IMR-90 (cell line): ENCODE measurements at regions not wholly inside any gene's neighbourhood (a gene's known extent, or its start where the extent isn't known, plus 50 kb on each side); places are given as distances from the start of the nearest gene placed in this dataset.

Experiments used
- ATAC-seq: fragments of 200-7000 bp; cut with Tn5 transposase; 2 replicates; pipeline ENCODE4 v1.9.1; 2020; ENCODE audit warnings: low read depth, mild to moderate bottlenecking, moderate library complexity
- BruUV-seq: library from RNA; stranded (reverse); fragments of 400-500 nt; replicated peaks from 2 replicates; lab custom pipeline; 2021; lab: Mats Ljungman, UMichigan
- CTCF ChIA-PET: fragments of 300-600 bp; formaldehyde crosslinking; extraction: SDS; loops from one replicate; lab custom pipeline; 2021; ENCODE audit warnings: antibody characterized with exemption; lab: Yijun Ruan, JAX
- POLR2A ChIA-PET: fragments of 300-600 bp; sonication (Branson Sonifier 250); formaldehyde crosslinking; loops from one replicate; lab custom pipeline; 2022; ENCODE audit warnings: antibody characterized with exemption; ENCODE audit not compliant: unreplicated experiment; lab: Charles Lee
- DNase-seq: peaks from one replicate; pipeline ENCODE4 v3.0.0; 2013
- H2AFZ ChIP-seq: replicated peaks from 2 replicates; pipeline ENCODE3; 2013; ENCODE audit warnings: low read length, mild to moderate bottlenecking; ENCODE audit not compliant: poor library complexity
- H2AK5ac ChIP-seq: 2 replicates; pipeline ENCODE4 v1.6.1; 2013; ENCODE audit warnings: low read depth, low read length, inconsistent platforms
- H2AK9ac ChIP-seq: replicated peaks from 2 replicates; pipeline ENCODE3; 2013; ENCODE audit warnings: mild to moderate bottlenecking, low read depth, low read length, moderate library complexity; ENCODE audit not compliant: poor library complexity
- H2BK120ac ChIP-seq: 2 replicates; pipeline ENCODE4 v1.6.1; 2013; ENCODE audit warnings: low read depth, low read length, inconsistent platforms
- H2BK15ac ChIP-seq: 3 replicates; pipeline ENCODE4 v1.6.1; 2013; ENCODE audit warnings: low read depth, low read length, inconsistent platforms
- H2BK20ac ChIP-seq: 2 replicates; pipeline ENCODE4 v1.6.1; 2013; ENCODE audit warnings: low read depth, mild to moderate bottlenecking, inconsistent platforms, low read length, moderate library complexity
- H2BK5ac ChIP-seq: 2 replicates; pipeline ENCODE4 v1.6.1; 2013; ENCODE audit warnings: mild to moderate bottlenecking, low read depth, low read length, inconsistent platforms; ENCODE audit not compliant: poor library complexity, severe bottlenecking
- H3K14ac ChIP-seq: replicated peaks from 2 replicates; pipeline ENCODE4 v1.6.1; 2013; ENCODE audit warnings: low read depth, low read length, inconsistent platforms
- H3K18ac ChIP-seq: 2 replicates; pipeline ENCODE4 v1.6.1; 2013; ENCODE audit warnings: low read depth, low read length, control low read depth
- H3K23ac ChIP-seq: 2 replicates; pipeline ENCODE4 v1.6.1; 2013; ENCODE audit warnings: low read depth, low read length, inconsistent platforms
- H3K27ac ChIP-seq: 2 replicates; pipeline ENCODE4 v1.5.1; 2013; ENCODE audit warnings: mild to moderate bottlenecking, control low read depth, low read length; ENCODE audit not compliant: insufficient read depth
- H3K27me3 ChIP-seq: 2 replicates; pipeline ENCODE4 v1.6.1; 2013; ENCODE audit warnings: low read length; ENCODE audit not compliant: control insufficient read depth, insufficient read depth
- H3K36me3 ChIP-seq: 2 replicates; pipeline ENCODE4 v1.6.1; 2013; ENCODE audit warnings: low read length, mixed read lengths; ENCODE audit not compliant: control insufficient read depth, insufficient read depth
- H3K4ac ChIP-seq: 2 replicates; pipeline ENCODE4 v1.6.1; 2013; ENCODE audit warnings: low read depth, low read length, inconsistent platforms
- H3K4me1 ChIP-seq: 2 replicates; pipeline ENCODE4 v1.6.1; 2013; ENCODE audit warnings: low read length, mixed read lengths; ENCODE audit not compliant: control insufficient read depth, insufficient read depth
- H3K4me2 ChIP-seq: 2 replicates; pipeline ENCODE4 v1.6.1; 2013; ENCODE audit warnings: low read depth, mild to moderate bottlenecking, control low read depth, low read length, moderate library complexity
- H3K4me3 ChIP-seq: 2 replicates; pipeline ENCODE4 v1.5.1; 2013; ENCODE audit warnings: low read depth, mild to moderate bottlenecking, control low read depth, low read length, moderate library complexity; ENCODE audit not compliant: insufficient read depth
- H3K56ac ChIP-seq: 2 replicates; pipeline ENCODE4 v1.6.1; 2013; ENCODE audit warnings: low read length, inconsistent platforms; ENCODE audit not compliant: insufficient read depth; ENCODE audit errors: extremely low read depth
- H3K79me1 ChIP-seq, 2 experiments: 2 replicates each; pipeline ENCODE4 v1.6.1; 2013; ENCODE audit warnings: low read length in 2 of 2, inconsistent platforms in 1 of 2, low read depth in 1 of 2
- H3K9ac ChIP-seq: 2 replicates; pipeline ENCODE4 v1.6.1; 2013; ENCODE audit warnings: low read depth, low read length, control low read depth
- H3K9me1 ChIP-seq: 2 replicates; pipeline ENCODE4 v1.6.1; 2013; ENCODE audit warnings: low read length, inconsistent platforms; ENCODE audit not compliant: insufficient read depth
- H3K9me3 ChIP-seq: 2 replicates; pipeline ENCODE4 v1.6.1; 2013; ENCODE audit warnings: low read length; ENCODE audit not compliant: control insufficient read depth, insufficient read depth
- H4K20me1 ChIP-seq: 2 replicates; pipeline ENCODE4 v1.6.1; 2013; ENCODE audit warnings: low read length, inconsistent platforms; ENCODE audit not compliant: insufficient read depth
- H4K5ac ChIP-seq: 2 replicates; pipeline ENCODE4 v1.6.1; 2013; ENCODE audit warnings: mild to moderate bottlenecking, low read depth, low read length, control low read depth
- H4K8ac ChIP-seq, 2 experiments: 2 replicates each; pipeline ENCODE4 v1.6.1; 2013; ENCODE audit warnings: low read depth in 2 of 2, low read length in 2 of 2, control low read depth in 1 of 2, inconsistent platforms in 1 of 2
- H4K91ac ChIP-seq: 2 replicates; pipeline ENCODE4 v1.6.1; 2013; ENCODE audit warnings: low read depth, low read length, inconsistent platforms; ENCODE audit not compliant: insufficient read depth
- BHLHE40 ChIP-seq: fragments of 150-350 bp; IDR thresholded peaks from 2 replicates; pipeline ENCODE4 v1.6.1; 2016; ENCODE audit warnings: mild to moderate bottlenecking, low read depth, low read length
- CEBPB ChIP-seq: IDR thresholded peaks from 2 replicates; pipeline ENCODE4 v1.6.1; 2012; ENCODE audit warnings: low read depth, low read length, improper control_type of control experiment
- CHD1 ChIP-seq: IDR thresholded peaks from 2 replicates; pipeline ENCODE4 v1.6.1; 2012; ENCODE audit warnings: low read depth, low read length, improper control_type of control experiment
- CTCF ChIP-seq: conservative IDR thresholded peaks from 2 replicates; pipeline ENCODE4 v1.5.1; 2012; ENCODE audit warnings: mild to moderate bottlenecking, low read depth, low read length, improper control_type of control experiment
- ELK1 ChIP-seq: fragments of 150-350 bp; IDR thresholded peaks from 2 replicates; pipeline ENCODE4 v1.6.1; 2016; ENCODE audit warnings: low read depth, mild to moderate bottlenecking, low read length, moderate library complexity, borderline replicate concordance
- MAFK ChIP-seq: IDR thresholded peaks from 2 replicates; pipeline ENCODE4 v1.6.1; 2012; ENCODE audit warnings: low read depth, low read length, improper control_type of control experiment
- MAZ ChIP-seq: IDR thresholded peaks from 2 replicates; pipeline ENCODE4 v1.6.1; 2012; ENCODE audit warnings: low read depth, mild to moderate bottlenecking, low read length, improper control_type of control experiment, moderate library complexity, borderline replicate concordance
- MXI1 ChIP-seq: IDR thresholded peaks from 2 replicates; pipeline ENCODE4 v1.6.1; 2012; ENCODE audit warnings: low read depth, mild to moderate bottlenecking, low read length, moderate library complexity, borderline replicate concordance
- NFE2L2 ChIP-seq: fragments of 150-350 bp; IDR thresholded peaks from 2 replicates; pipeline ENCODE4 v1.6.1; 2016; ENCODE audit warnings: low read depth, mild to moderate bottlenecking, low read length
- POLR2A ChIP-seq: IDR thresholded peaks from 2 replicates; pipeline ENCODE4 v1.6.1; 2012; ENCODE audit warnings: mild to moderate bottlenecking, low read depth, low read length
- RAD21 ChIP-seq: IDR thresholded peaks from 2 replicates; pipeline ENCODE4 v1.6.1; 2012; ENCODE audit warnings: low read length, improper control_type of control experiment
- RCOR1 ChIP-seq: IDR thresholded peaks from 2 replicates; pipeline ENCODE4 v1.6.1; 2012; ENCODE audit warnings: mild to moderate bottlenecking, low read length, improper control_type of control experiment; ENCODE audit not compliant: insufficient replicate concordance
- RFX5 ChIP-seq: IDR thresholded peaks from 2 replicates; pipeline ENCODE4 v1.8.0; 2012; ENCODE audit warnings: low read depth, mild to moderate bottlenecking, low read length, moderate library complexity
- SMC3 ChIP-seq: fragments of 150-350 bp; IDR thresholded peaks from 2 replicates; pipeline ENCODE4 v1.6.1; 2016; ENCODE audit warnings: low read depth, mild to moderate bottlenecking, antibody characterized with exemption, low read length, moderate library complexity
- USF2 ChIP-seq: fragments of 150-350 bp; IDR thresholded peaks from 2 replicates; pipeline ENCODE4 v1.6.1; 2017; ENCODE audit warnings: mild to moderate bottlenecking, antibody characterized with exemption, low read length, low read depth
- WGBS, 2 experiments: methylation state at CpG; one replicate each; pipeline versions ENCODE4 v1.1.5 to v1.1.7; 2013; ENCODE audit warnings: missing lambda C conversion rate in 2 of 2; ENCODE audit not compliant: insufficient read length in 1 of 2; ENCODE audit errors: extremely low coverage in 2 of 2; 5-methylcytosine and 5-hydroxymethylcytosine counted together
- dilution Hi-C: fragments of 300-500 bp; cut with HindIII; formaldehyde crosslinking; loops from one replicate; pipeline ENCODE4 v1.14.3; 2018; ENCODE audit warnings: low sequenced_read_pairs; ENCODE audit not compliant: unreplicated experiment
- in situ Hi-C: fragments of 300-500 bp; cut with MboI; formaldehyde crosslinking; loops from 3 replicates; pipeline ENCODE4 v1.14.3; 2019; ENCODE audit warnings: low sequenced_read_pairs, inconsistent platforms, mixed read lengths
- intact Hi-C: fragments of 100-400 bp; cut with micrococcal nuclease; formaldehyde crosslinking; loops from 2 replicates; pipeline ENCODE4 v1.10.0; 2022

GRCh38 chr7:40915071-40915470, 780.3 kb downstream of the SUGCT start:
- BruUV-seq = no TSS peak
- no peak overlapping the region for H3K4me3 ChIP-seq
- WGBS, 2 experiments = 92% methylated on average over 2 of the region's 5 CpGs; no CpG with 5 or more reads in 1 of the 2 experiments
- H2BK5ac ChIP-seq = peak overlapping the region; percentile 4
- no peak overlapping the region for H4K91ac ChIP-seq
- DNase-seq (peak; percentile 65), ATAC-seq (no peak)
- ChIA-PET POLR2A (no interaction called here), CTCF (no interaction called here)
- TF ChIP-seq RFX5 (no peak), MAFK (no peak), CTCF (no peak), POLR2A (no peak), CHD1 (no peak), USF2 (no peak), MXI1 (no peak), SMC3 (no peak), CEBPB (no peak), ELK1 (no peak), RCOR1 (no peak), BHLHE40 (no peak), MAZ (no peak), RAD21 (no peak), NFE2L2 (no peak)
- intact Hi-C loops (no loop called here), in situ Hi-C loops (no loop called here), dilution Hi-C loops (no loop called here)
- H3K27me3 ChIP-seq = no peaks in the 10 kb centered on the region
- H3K36me3 ChIP-seq = no peaks in the 10 kb centered on the region
- H2BK120ac ChIP-seq = peak overlapping the region; percentile 50
- H3K4ac ChIP-seq = no peak overlapping the region
- no peak overlapping the region for H3K4me2 ChIP-seq
- H4K20me1 ChIP-seq = no peaks in the 10 kb centered on the region
- H3K9me3 ChIP-seq = no peaks in the 10 kb centered on the region
- H3K79me1 ChIP-seq = 0 out of 4 replicates have a peak, but pooled peaks cover 0 to 4% of the 10 kb centered on the region in 2 experiments
- H2BK15ac ChIP-seq = peak overlapping the region; percentile 36; the same call in 1 of the 3 replicates
- H3K23ac ChIP-seq = no peak overlapping the region
- no peak overlapping the region for H2AFZ ChIP-seq
- no peak overlapping the region for H3K56ac ChIP-seq
- H2BK20ac ChIP-seq = peak overlapping the region; percentile 78
- H3K27ac ChIP-seq = no peak overlapping the region
- peaks cover 9% of the 10 kb centered on the region for H3K4me1 ChIP-seq
- H3K9me1 ChIP-seq = peaks cover 4% of the 10 kb centered on the region
- H3K18ac ChIP-seq = no peak overlapping the region; the same call in 1 of the 2 replicates
- peak overlapping the region; percentile 48; the same call in 1 of the 2 replicates for H3K14ac ChIP-seq
- H4K8ac ChIP-seq = no peak overlapping the region
- no peak overlapping the region for H2AK9ac ChIP-seq
- H4K5ac ChIP-seq = peak overlapping the region; percentile 37; the same call in 1 of the 2 replicates
- H3K9ac ChIP-seq = no peak overlapping the region
- no peak overlapping the region; the same call in 1 of the 2 replicates for H2AK5ac ChIP-seq
